Loucy (cell line): ENCODE measurements at regions not wholly inside any gene's neighbourhood (a gene's known extent, or its start where the extent isn't known, plus 50 kb on each side); places are given as distances from the start of the nearest gene placed in this dataset.

Experiments
- CTCF ChIP-seq: fragments of 200-600 bp; sonication (generic); conservative IDR thresholded peaks from 2 replicates; pipeline ENCODE4 v1.5.1; 2014; ENCODE audit warnings: mild to moderate bottlenecking, antibody characterized with exemption, low read length
- EZH2phosphoT487 ChIP-seq: fragments of 200-600 bp; IDR thresholded peaks from 2 replicates; pipeline ENCODE4 v1.6.1; 2018; ENCODE audit warnings: antibody characterized with exemption, mild to moderate bottlenecking, moderate library complexity, borderline replicate concordance

DNA sequence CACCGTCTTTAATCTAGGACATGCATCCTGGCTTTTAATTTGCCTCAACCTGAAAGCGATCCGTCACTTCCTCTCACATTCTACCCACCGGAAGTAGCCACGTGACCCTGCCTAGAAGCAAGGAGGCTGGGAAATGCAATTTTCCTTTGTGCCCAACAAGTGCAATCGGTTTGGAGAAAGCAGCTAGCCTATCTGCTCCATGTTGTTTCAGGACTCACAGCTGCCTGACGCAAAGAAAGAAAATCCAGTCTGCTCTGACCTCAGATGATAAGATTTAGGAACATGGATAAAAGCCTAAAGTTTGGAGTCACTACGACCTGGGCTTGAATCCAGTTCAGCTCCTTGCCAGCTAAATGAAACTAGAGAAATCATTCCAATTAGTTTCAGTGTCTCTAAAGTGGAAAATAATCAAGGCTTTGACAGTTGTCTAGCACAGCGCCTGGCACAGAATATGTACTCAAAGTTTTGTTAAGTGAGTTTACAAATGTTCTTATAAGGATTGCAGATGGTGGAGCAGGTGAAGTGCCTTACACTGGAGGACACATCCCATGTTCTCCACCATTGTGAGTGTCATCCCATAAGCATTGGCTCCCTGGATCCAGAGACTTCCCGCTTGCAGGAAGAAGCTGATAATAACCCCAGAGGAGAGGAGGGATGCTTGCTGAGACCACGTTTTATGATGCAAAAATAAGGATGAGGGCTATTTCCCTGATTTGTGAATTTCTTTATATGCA lies 553.7 kb downstream of the MN1 start:
- TF ChIP-seq CTCF = no peak
- TF ChIP-seq EZH2phosphoT487 = no peak
